ENCODE measurements at regions not wholly inside any gene's neighbourhood (a gene's known extent, or its start where the extent isn't known, plus 50 kb on each side); places are given as distances from the start of the nearest gene placed in this dataset.

GRCh38 chr12:97967831-97968230, 505.2 kb downstream of the RMST start:
- no peak overlapping the region for H3K4me2 ChIP-seq (replicated peaks; ENCODE audit: low read depth, low read length, poor library complexity, severe bottlenecking)
- H3K36me3 ChIP-seq (replicated peaks in 1 of 2; ENCODE audit: control extremely low read depth in 1 of 2, control insufficient read depth in 1 of 2, extremely low read depth in 1 of 2, insufficient read depth in 2 of 2, low read length in 1 of 2) = no peaks in the 10 kb centered on the region
- H3K9me3 ChIP-seq (ENCODE audit: control extremely low read depth in 1 of 3, control insufficient read depth in 2 of 3, insufficient read depth in 1 of 3, low read length in 2 of 3) = no peaks in the 10 kb centered on the region
- no peak overlapping the region for H3K4me3 ChIP-seq (ENCODE audit: control extremely low read depth in 1 of 5, extremely low read depth in 1 of 5, insufficient read depth in 1 of 5, low read depth in 2 of 5, low read length in 4 of 5)
- H3K79me2 ChIP-seq (ENCODE audit: control insufficient read depth, insufficient read depth, low read length) = no peaks in the 10 kb centered on the region
- ChIA-PET POLR2A (no interaction called here), CTCF (no interaction called here)
- H4K20me1 ChIP-seq (ENCODE audit: control insufficient read depth, insufficient read depth, low read length, poor library complexity, severe bottlenecking) = no peaks in the 10 kb centered on the region
- TF ChIP-seq CTCF (IDR thresholded peaks at IDR 0.05) (no peak), EZH2 (IDR thresholded peaks at IDR 0.05; ENCODE audit: borderline replicate concordance, insufficient read depth, low read depth, low read length, poor library complexity, severe bottlenecking) (no peak)
- Mint-ChIP-seq H3K4me1 (no peaks in the 10 kb centered on the region), H3K27me3 (peaks cover 11% of the 10 kb centered on the region), H3K4me3 (no peak overlapping the region), H3K9me3 (ENCODE audit: insufficient read depth) (no peaks in the 10 kb centered on the region), H3K27ac (no peak overlapping the region)
- no peaks in the 10 kb centered on the region for H3K27me3 ChIP-seq (replicated peaks in 1 of 4; ENCODE audit: control extremely low read depth in 1 of 4, control insufficient read depth in 3 of 4, insufficient read depth in 4 of 4, low read length in 3 of 4)
- WGBS (ENCODE audit: insufficient coverage) = 83% methylated on average over 1 of the region's 2 CpGs
- ATAC-seq (ENCODE audit: low read depth) = no peak
- H2AFZ ChIP-seq (ENCODE audit: insufficient read depth, low read depth, low read length, poor library complexity, severe bottlenecking) = no peak overlapping the region
- no peak overlapping the region for H3K9ac ChIP-seq (ENCODE audit: low read length)
- H3K27ac ChIP-seq (ENCODE audit: low read length in 2 of 2) = no peak overlapping the region
- intact Hi-C loops (cut with micrococcal nuclease) = no loop called here
- no peaks in the 10 kb centered on the region for H3K4me1 ChIP-seq (ENCODE audit: control insufficient read depth in 2 of 2, insufficient read depth in 2 of 2, low read length in 2 of 2)
- DNase-seq = no peak

- Mint-ChIP-seq H3K4me3 (no peak overlapping the region), H3K27me3 (peaks cover 11% of the 10 kb centered on the region), H3K4me1 (no peaks in the 10 kb centered on the region), H3K9me3 (ENCODE audit: insufficient read depth) (no peaks in the 10 kb centered on the region), H3K27ac (no peak overlapping the region)
- WGBS (ENCODE audit: insufficient coverage) = no CpG with 5 or more reads among the region's 5 CpGs
- ChIA-PET POLR2A (no interaction called here), CTCF (interaction anchor here (1.2 to 1.9 kb wide), 2 partner anchors 8 to 12 kb away, joined by 3 to 9 read pairs; no protein-coding TSS in a partner anchor)
- Histone ChIP-seq H3K36me3 (replicated peaks in 1 of 2; ENCODE audit: control extremely low read depth in 1 of 2, control insufficient read depth in 1 of 2, extremely low read depth in 1 of 2, insufficient read depth in 2 of 2, low read length in 1 of 2) (no peaks in the 10 kb centered on the region), H3K9me3 (ENCODE audit: control extremely low read depth in 1 of 3, control insufficient read depth in 2 of 3, insufficient read depth in 1 of 3, low read length in 2 of 3) (no peaks in the 10 kb centered on the region), H3K79me2 (ENCODE audit: control insufficient read depth, insufficient read depth, low read length) (no peaks in the 10 kb centered on the region), H3K4me3 (ENCODE audit: control extremely low read depth in 1 of 5, extremely low read depth in 1 of 5, insufficient read depth in 1 of 5, low read depth in 2 of 5, low read length in 4 of 5) (no peak overlapping the region), H3K9ac (ENCODE audit: low read length) (no peak overlapping the region), H2AFZ (ENCODE audit: insufficient read depth, low read depth, low read length, poor library complexity, severe bottlenecking) (no peak overlapping the region), H3K27me3 (replicated peaks in 1 of 4; ENCODE audit: control extremely low read depth in 1 of 4, control insufficient read depth in 3 of 4, insufficient read depth in 4 of 4, low read length in 3 of 4) (no peaks in the 10 kb centered on the region), H3K4me2 (replicated peaks; ENCODE audit: low read depth, low read length, poor library complexity, severe bottlenecking) (no peak overlapping the region), H3K27ac (ENCODE audit: low read length in 2 of 2) (no peak overlapping the region), H3K4me1 (ENCODE audit: control insufficient read depth in 2 of 2, insufficient read depth in 2 of 2, low read length in 2 of 2) (no peaks in the 10 kb centered on the region), H4K20me1 (ENCODE audit: control insufficient read depth, insufficient read depth, low read length, poor library complexity, severe bottlenecking) (no peaks in the 10 kb centered on the region)
- DNase-seq (no peak), ATAC-seq (ENCODE audit: low read depth) (no peak)
- TF ChIP-seq CTCF (IDR thresholded peaks at IDR 0.05) (no peak), EZH2 (IDR thresholded peaks at IDR 0.05; ENCODE audit: borderline replicate concordance, insufficient read depth, low read depth, low read length, poor library complexity, severe bottlenecking) (no peak)
- intact Hi-C loops (cut with micrococcal nuclease) = no loop called here
Measured at GRCh38 chr12:97968641-97969197, 506.1 kb downstream of the RMST start.
